HG02885 (cell line): ENCODE measurements at regions not wholly inside any gene's neighbourhood (a gene's known extent, or its start where the extent isn't known, plus 50 kb on each side); places are given as distances from the start of the nearest gene placed in this dataset.

ENCODE experiments used
- ATAC-seq: cut with Tn5 transposase; IDR thresholded peaks from one replicate; pipeline ENCODE4 v1.9.1; 2021; ENCODE audit warnings: mild to moderate bottlenecking; ENCODE audit not compliant: unreplicated experiment, poor library complexity

GRCh38 chr11:71357414-71357813 is 90.8 kb downstream of the DHCR7 start:
- ATAC-seq = no peak

GRCh38 chr11:71356904-71357303 is 91.3 kb downstream of the DHCR7 start:
- no peak for ATAC-seq

GRCh38 chr11:71356280-71356876 is 91.8 kb downstream of the DHCR7 start:
- ATAC-seq = no peak

GRCh38 chr11:71355281-71355680 is 92.9 kb downstream of the DHCR7 start:
- ATAC-seq = no peak

- ATAC-seq = no peak
These were observed 93.6 kb downstream of the DHCR7 start for GRCh38 chr11:71354394-71355105.

- no peak for ATAC-seq
These were observed 95.4 kb downstream of the DHCR7 start for GRCh38 chr11:71352748-71353147.

GRCh38 chr11:71352226-71352625 is 96.0 kb downstream of the DHCR7 start:
- no peak for ATAC-seq

GRCh38 chr11:71349627-71350026 is 97.2 kb upstream of the SHANK2 start:
- no peak for ATAC-seq

- no peak for ATAC-seq
These were observed 91.5 kb upstream of the SHANK2 start for GRCh38 chr11:71343828-71344400.

GRCh38 chr11:71342951-71343827 is 90.8 kb upstream of the SHANK2 start:
- ATAC-seq = no peak

GRCh38 chr11:71342116-71342515 is 89.7 kb upstream of the SHANK2 start:
- no peak for ATAC-seq

- no peak for ATAC-seq
These were observed 89.2 kb upstream of the SHANK2 start for GRCh38 chr11:71341596-71341995.

GRCh38 chr11:71341173-71341572 is 88.8 kb upstream of the SHANK2 start:
- no peak for ATAC-seq

GRCh38 chr11:71340086-71340606 is 87.8 kb upstream of the SHANK2 start:
- no peak for ATAC-seq

- no peak for ATAC-seq
These were observed 87.1 kb upstream of the SHANK2 start for GRCh38 chr11:71339396-71339881.

- ATAC-seq = no peak
These were observed 86.5 kb upstream of the SHANK2 start for GRCh38 chr11:71338801-71339395.

- no peak for ATAC-seq
These were observed 84.8 kb upstream of the SHANK2 start for GRCh38 chr11:71336996-71337754.

- no peak for ATAC-seq
These were observed 84.0 kb upstream of the SHANK2 start for GRCh38 chr11:71336176-71336995.

- no peak for ATAC-seq
These were observed 83.0 kb upstream of the SHANK2 start for GRCh38 chr11:71335371-71335770.
